Activated T-helper 9 cell treated with anti-CD3 and anti-CD28 coated beads, Interleukin-2, amount 50 U/mL, for 16 hours (primary cell): ENCODE measurements at regions not wholly inside any gene's neighbourhood (a gene's known extent, or its start where the extent isn't known, plus 50 kb on each side); places are given as distances from the start of the nearest gene placed in this dataset.
"Not testable (repeated sequence)": the region's sequence is repeated elsewhere in the genome, so short reads cannot be mapped to it uniquely, and the experiment has no call there.

Experiments
- DNase-seq: peaks from one replicate; pipeline ENCODE4 v3.0.0-alpha.2; 2020; ENCODE audit warnings: low read depth

GRCh38 chr13:21879263-21879914 lies 208.5 kb downstream of the FGF9 start:
- DNase-seq: no peak

GRCh38 chr13:21882766-21883165 lies 211.9 kb downstream of the FGF9 start:
- DNase-seq: no peak

GRCh38 chr13:21883713-21884112 lies 212.8 kb downstream of the FGF9 start:
- DNase-seq: no peak

- DNase-seq: no peak
Measured at GRCh38 chr13:21884299-21884909, 213.5 kb downstream of the FGF9 start.

- no peak for DNase-seq
Measured at GRCh38 chr13:21884965-21885567, 214.2 kb downstream of the FGF9 start.

- no peak for DNase-seq
Measured at GRCh38 chr13:21885714-21886224, 214.9 kb downstream of the FGF9 start.

- DNase-seq: no peak
Measured at GRCh38 chr13:21889651-21890050, 218.8 kb downstream of the FGF9 start.

GRCh38 chr13:21890220-21890619 lies 219.3 kb downstream of the FGF9 start:
- not testable (repeated sequence) for DNase-seq

GRCh38 chr13:21894091-21894490 lies 223.2 kb downstream of the FGF9 start:
- DNase-seq: no peak

- no peak for DNase-seq
Measured at GRCh38 chr13:21894703-21895699, 224.1 kb downstream of the FGF9 start.

- DNase-seq: no peak
Measured at GRCh38 chr13:21895779-21896178, 224.9 kb downstream of the FGF9 start.

GRCh38 chr13:21897161-21897560 lies 226.3 kb downstream of the FGF9 start:
- DNase-seq: no peak

GRCh38 chr13:21898459-21898858 lies 227.6 kb downstream of the FGF9 start:
- no peak for DNase-seq

- no peak for DNase-seq
Measured at GRCh38 chr13:21898945-21899344, 228.1 kb downstream of the FGF9 start.

- no peak for DNase-seq
Measured at GRCh38 chr13:21901336-21901735, 230.5 kb downstream of the FGF9 start.

- DNase-seq: no peak
Measured at GRCh38 chr13:21901811-21902708, 231.2 kb downstream of the FGF9 start.

GRCh38 chr13:21902709-21903098 lies 231.8 kb downstream of the FGF9 start:
- DNase-seq: no peak

GRCh38 chr13:21905486-21905885 lies 234.6 kb downstream of the FGF9 start:
- DNase-seq: no peak

GRCh38 chr13:21909331-21909730 lies 238.5 kb downstream of the FGF9 start:
- DNase-seq: no peak

- no peak for DNase-seq
Measured at GRCh38 chr13:21910546-21910945, 239.7 kb downstream of the FGF9 start.

GRCh38 chr13:21911646-21912298 lies 240.9 kb downstream of the FGF9 start:
- DNase-seq: no peak
